H9 (cell line): ENCODE measurements at regions not wholly inside any gene's neighbourhood (a gene's known extent, or its start where the extent isn't known, plus 50 kb on each side); places are given as distances from the start of the nearest gene placed in this dataset.

Experiments
- DNase-seq: peaks from one replicate; pipeline ENCODE4 v3.0.0-alpha.2; 2017
- H2AFZ ChIP-seq: one replicate; pipeline ENCODE4 v1.6.1; 2013; ENCODE audit warnings: mild to moderate bottlenecking, low read length, control low read depth, moderate library complexity
- H2AK5ac ChIP-seq: 2 replicates; pipeline ENCODE4 v1.6.1; 2013; ENCODE audit warnings: low read length, control low read depth, mixed read lengths; ENCODE audit not compliant: insufficient read length
- H2BK120ac ChIP-seq: one replicate; pipeline ENCODE4 v1.6.1; 2013; ENCODE audit warnings: low read depth, mild to moderate bottlenecking, low read length, control low read depth, inconsistent platforms; ENCODE audit not compliant: poor library complexity, severe bottlenecking
- H2BK12ac ChIP-seq: 2 replicates; pipeline ENCODE4 v1.6.1; 2013; ENCODE audit warnings: low read length, control low read depth, mixed read lengths, low read depth; ENCODE audit not compliant: insufficient read length
- H2BK15ac ChIP-seq: 2 replicates; pipeline ENCODE4 v1.6.1; 2013; ENCODE audit warnings: low read depth, low read length, control low read depth
- H2BK20ac ChIP-seq: one replicate; pipeline ENCODE4 v1.6.1; 2013; ENCODE audit warnings: low read depth, mild to moderate bottlenecking, low read length, control low read depth, inconsistent platforms; ENCODE audit not compliant: poor library complexity, severe bottlenecking
- H2BK5ac ChIP-seq: 2 replicates; pipeline ENCODE4 v1.6.1; 2013; ENCODE audit warnings: low read length, control low read depth, mixed read lengths; ENCODE audit not compliant: insufficient read length
- H3K14ac ChIP-seq: 2 replicates; pipeline ENCODE4 v1.6.1; 2013; ENCODE audit warnings: low read length, control low read depth; ENCODE audit not compliant: insufficient read depth
- H3K18ac ChIP-seq: 2 replicates; pipeline ENCODE4 v1.6.1; 2013; ENCODE audit warnings: low read depth, mild to moderate bottlenecking, mixed read lengths, low read length, control low read depth; ENCODE audit not compliant: insufficient read length
- H3K23ac ChIP-seq: 2 replicates; pipeline ENCODE4 v1.6.1; 2013; ENCODE audit warnings: low read length, control low read depth, mixed read lengths, low read depth; ENCODE audit not compliant: insufficient read length
- H3K23me2 ChIP-seq: 2 replicates; pipeline ENCODE4 v1.6.1; 2013; ENCODE audit warnings: low read depth, mild to moderate bottlenecking, mixed read lengths, low read length, control low read depth; ENCODE audit not compliant: insufficient read length, poor library complexity, severe bottlenecking
- H3K27ac ChIP-seq: 2 replicates; pipeline ENCODE4 v1.5.1; 2013; ENCODE audit warnings: low read length, control low read depth, mixed read lengths, low read depth; ENCODE audit not compliant: insufficient read length
- H3K27me3 ChIP-seq: 2 replicates; pipeline ENCODE4 v1.6.1; 2013; ENCODE audit warnings: low read length, control low read depth, inconsistent platforms; ENCODE audit not compliant: insufficient read depth
- H3K4ac ChIP-seq: 2 replicates; pipeline ENCODE4 v1.6.1; 2013; ENCODE audit warnings: low read depth, mild to moderate bottlenecking, control low read depth, inconsistent platforms, low read length, moderate library complexity
- H3K4me1 ChIP-seq: 2 replicates; pipeline ENCODE4 v1.6.1; 2013; ENCODE audit warnings: low read length, control low read depth, inconsistent platforms; ENCODE audit not compliant: insufficient read depth
- H3K4me2 ChIP-seq: 2 replicates; pipeline ENCODE4 v1.6.1; 2013; ENCODE audit warnings: low read length, control low read depth, mixed read lengths; ENCODE audit not compliant: insufficient read length, insufficient read depth
- H3K56ac ChIP-seq: 2 replicates; pipeline ENCODE4 v1.6.1; 2013; ENCODE audit warnings: low read depth, mild to moderate bottlenecking, mixed read lengths, low read length, control low read depth; ENCODE audit not compliant: insufficient read length
- H3K79me1 ChIP-seq: 2 replicates; pipeline ENCODE4 v1.6.1; 2013; ENCODE audit warnings: low read depth, mild to moderate bottlenecking, moderate library complexity, low read length, control low read depth, inconsistent platforms; ENCODE audit not compliant: insufficient read depth, poor library complexity, severe bottlenecking
- H3K79me2 ChIP-seq: 2 replicates; pipeline ENCODE4 v1.6.1; 2013; ENCODE audit warnings: low read length, control low read depth, inconsistent platforms; ENCODE audit not compliant: insufficient read depth
- H3K9ac ChIP-seq: 2 replicates; pipeline ENCODE4 v1.6.1; 2013; ENCODE audit warnings: low read length, control low read depth, mixed read lengths; ENCODE audit not compliant: insufficient read length; ENCODE audit errors: extremely low read depth
- H3K9me3 ChIP-seq: one replicate; pipeline ENCODE4 v1.6.1; 2013; ENCODE audit warnings: low read depth, low read length, inconsistent platforms; ENCODE audit not compliant: control insufficient read depth
- H3T11ph ChIP-seq: one replicate; pipeline ENCODE4 v1.6.1; 2013; ENCODE audit warnings: mild to moderate bottlenecking, low read length, control low read depth, inconsistent platforms
- H4K20me1 ChIP-seq: one replicate; pipeline ENCODE4 v1.6.1; 2013; ENCODE audit not compliant: control insufficient read depth, insufficient read length, insufficient read depth
- H4K5ac ChIP-seq: 2 replicates; pipeline ENCODE4 v1.6.1; 2013; ENCODE audit warnings: low read depth, mild to moderate bottlenecking, mixed read lengths, low read length, control low read depth; ENCODE audit not compliant: insufficient read length
- H4K8ac ChIP-seq: replicated peaks from 2 replicates; pipeline ENCODE4 v1.6.1; 2013; ENCODE audit warnings: low read length, control low read depth, mixed read lengths, low read depth; ENCODE audit not compliant: insufficient read length
- H4K91ac ChIP-seq: 2 replicates; pipeline ENCODE4 v1.6.1; 2013; ENCODE audit warnings: low read depth, mild to moderate bottlenecking, moderate library complexity, mixed read lengths, low read length, control low read depth; ENCODE audit not compliant: insufficient read length
- H3K27ac Mint-ChIP-seq, 3 experiments: 2 replicates in 2 of 3; 3 replicates in 1 of 3; pipeline ENCODE4 v1.8.0; 2020 to 2021; ENCODE audit warnings: mixed read lengths in 3 of 3, mild to moderate bottlenecking in 1 of 3, moderate library complexity in 1 of 3
- H3K27me3 Mint-ChIP-seq: 2 replicates; pipeline ENCODE4 v1.8.0; 2021; ENCODE audit warnings: low read depth, mild to moderate bottlenecking, moderate library complexity, mixed read lengths
- H3K36me3 Mint-ChIP-seq, 3 experiments: 2 replicates in 2 of 3; 3 replicates in 1 of 3; pipeline ENCODE4 v1.8.0; 2020 to 2021; ENCODE audit warnings: low read depth in 3 of 3, mixed read lengths in 3 of 3; ENCODE audit not compliant: insufficient read depth in 1 of 3
- H3K4me1 Mint-ChIP-seq, 2 experiments: 2 replicates each; pipeline ENCODE4 v1.8.0; 2020; ENCODE audit warnings: mixed read lengths in 2 of 2
- H3K4me3 Mint-ChIP-seq, 2 experiments: 2 replicates in 1 of 2; 3 replicates in 1 of 2; pipeline ENCODE4 v1.8.0; 2020 to 2021; ENCODE audit warnings: mild to moderate bottlenecking in 2 of 2, mixed read lengths in 2 of 2, moderate library complexity in 1 of 2
- H3K9me3 Mint-ChIP-seq, 2 experiments: 2 replicates in 1 of 2; 3 replicates in 1 of 2; pipeline ENCODE4 v1.8.0; 2020; ENCODE audit warnings: mild to moderate bottlenecking in 2 of 2, mixed read lengths in 2 of 2, moderate library complexity in 1 of 2
- CTCF ChIP-seq: fragments of 200-600 bp; sonication (generic); conservative IDR thresholded peaks from 3 replicates; pipeline ENCODE4 v1.8.0; 2021; ENCODE audit warnings: antibody characterized with exemption, mild to moderate bottlenecking
- WGBS: extraction: QIAGEN DNeasy Blood & Tissue Kit; methylation state at CpG from one replicate; pipeline ENCODE4 v1.1.7; 2013; ENCODE audit warnings: missing lambda C conversion rate, low lambda C conversion rate, mixed read lengths; ENCODE audit not compliant: insufficient read length; ENCODE audit errors: extremely low coverage; 5-methylcytosine and 5-hydroxymethylcytosine counted together

DNA sequence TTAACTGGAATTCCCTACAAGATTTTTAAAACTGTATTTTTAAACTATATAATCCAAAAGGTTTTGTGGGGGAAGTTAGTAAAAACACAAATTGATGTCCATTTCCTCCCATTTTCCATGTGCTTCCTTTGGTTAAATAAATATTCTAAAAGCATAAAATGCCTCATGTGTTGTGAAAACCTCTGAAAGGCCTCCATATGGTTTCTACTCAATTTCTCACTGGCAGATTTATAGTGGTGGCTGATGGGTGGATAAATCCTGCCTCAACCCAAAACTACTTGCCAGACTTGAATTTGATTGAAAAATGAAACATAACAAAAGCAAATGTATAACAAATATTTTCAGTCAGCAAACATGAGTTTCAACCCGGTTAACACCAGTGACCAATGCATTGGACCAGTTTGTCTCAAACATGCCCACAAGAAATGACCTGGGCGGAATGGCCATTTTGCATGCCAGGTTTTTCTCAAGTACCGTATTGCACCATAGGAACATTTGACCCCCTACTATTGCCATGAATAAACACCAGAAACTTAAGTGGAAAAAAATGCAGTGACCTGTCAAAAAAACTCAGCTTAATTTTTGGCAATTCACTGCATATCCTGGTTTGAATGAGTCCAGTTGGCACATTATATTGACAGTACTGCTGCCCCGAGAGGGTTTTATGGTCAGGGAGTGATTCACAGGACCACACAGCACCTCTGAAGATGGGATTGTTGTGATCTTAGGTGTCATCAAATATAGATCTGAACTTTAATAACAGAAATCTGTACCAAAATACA, 454.6 kb upstream of the ANKRD30A start:
- no peak for DNase-seq
- Histone ChIP-seq H3K18ac (no peak overlapping the region), H3K56ac (no peak overlapping the region), H2BK5ac (no peak overlapping the region), H3K4ac (no peak overlapping the region), H2BK20ac (no peak overlapping the region), H2AK5ac (no peak overlapping the region), H3K9me3 (no peaks in the 10 kb centered on the region), H3K27ac (no peak overlapping the region), H3K4me1 (no peaks in the 10 kb centered on the region), H2BK120ac (no peak overlapping the region), H3K79me1 (no peaks in the 10 kb centered on the region), H4K20me1 (no peaks in the 10 kb centered on the region), H2AFZ (no peak overlapping the region), H3K23ac (no peak overlapping the region), H3T11ph (no peak overlapping the region), H3K4me2 (no peak overlapping the region), H2BK15ac (no peak overlapping the region), H3K79me2 (no peaks in the 10 kb centered on the region), H2BK12ac (no peak overlapping the region), H4K91ac (no peak overlapping the region), H3K27me3 (no peaks in the 10 kb centered on the region), H3K14ac (no peak overlapping the region), H3K9ac (no peak overlapping the region), H3K23me2 (no peaks in the 10 kb centered on the region), H4K5ac (no peak overlapping the region), H4K8ac (no peak overlapping the region)
- H3K9me3 Mint-ChIP-seq: no peaks in the 10 kb centered on the region
- H3K36me3 Mint-ChIP-seq: no peaks in the 10 kb centered on the region
- H3K27ac Mint-ChIP-seq: no peak overlapping the region; a peak in 1 of 7 replicates
- WGBS: no CpG with 5 or more reads among the region's 4 CpGs
- H3K27me3 Mint-ChIP-seq: no peaks in the 10 kb centered on the region
- no peak overlapping the region for H3K4me3 Mint-ChIP-seq
- no peaks in the 10 kb centered on the region for H3K4me1 Mint-ChIP-seq
- TF ChIP-seq CTCF: no peak
